K562 (cell line): ENCODE measurements at regions not wholly inside any gene's neighbourhood (a gene's known extent, or its start where the extent isn't known, plus 50 kb on each side); places are given as distances from the start of the nearest gene placed in this dataset.

ENCODE experiments used
- ATAC-seq: fragments of 200-7000 bp; cut with Tn5 transposase; 3 replicates; pipeline ENCODE4 v1.9.1; 2020; ENCODE audit warnings: moderate library complexity
- BruUV-seq: library from RNA; stranded (reverse); fragments of 400-500 nt; replicated peaks from 2 replicates; lab custom pipeline; 2021; lab: Mats Ljungman, UMichigan
- CTCF ChIA-PET: fragments of 300-600 bp; formaldehyde crosslinking; extraction: SDS; loops from one replicate; lab custom pipeline; 2021; ENCODE audit warnings: low intra/inter-chr PET ratio; lab: Yijun Ruan, JAX
- POLR2A ChIA-PET: fragments of 300-600, 350-650 bp; sonication (Branson Sonifier 250); formaldehyde crosslinking; extraction: SDS; loops from one replicate; lab custom pipeline; 2021; ENCODE audit warnings: antibody characterized with exemption, inconsistent platforms; lab: Yijun Ruan, JAX
- DNase-seq, 4 experiments: peaks; one replicate each; pipeline versions ENCODE4 v3.0.0 to v3.0.0-alpha.2; 2011 to 2018; ENCODE audit warnings: low spot score in 3 of 4, mixed read lengths in 3 of 4; ENCODE audit errors: extremely low read depth in 1 of 4
- FAIRE-seq: peaks from 2 replicates; lab custom pipeline; 2011; peaks lifted over from hg19 to GRCh38; lab: Jason Lieb, UNC
- H2AFZ ChIP-seq: 2 replicates; pipeline ENCODE4 v1.6.0; 2011; ENCODE audit warnings: low read depth, low read length, control low read depth, inconsistent platforms
- H3K27ac ChIP-seq: fragments of 200-600 bp; 3 replicates; pipeline ENCODE4 v1.8.0; 2011; ENCODE audit warnings: low read depth, mild to moderate bottlenecking, control low read depth, inconsistent platforms, low read length, moderate library complexity, mixed read lengths; ENCODE audit errors: extremely low read depth
- H3K27me3 ChIP-seq, 2 experiments: fragments of 300-600 bp in 1 of 2; 2 replicates in 1 of 2; 3 replicates in 1 of 2; pipeline versions ENCODE4 v1.6.0 to v1.8.0; 2011; ENCODE audit warnings: inconsistent platforms in 2 of 2, low read length in 2 of 2, mild to moderate bottlenecking in 1 of 2, mixed read lengths in 1 of 2, moderate library complexity in 1 of 2; ENCODE audit not compliant: control insufficient read depth in 2 of 2, insufficient read depth in 2 of 2
- H3K36me3 ChIP-seq: fragments of 300-600 bp; 3 replicates; pipeline ENCODE4 v1.8.0; 2011; ENCODE audit warnings: mild to moderate bottlenecking, low read length, inconsistent platforms; ENCODE audit not compliant: control insufficient read depth, insufficient read depth
- H3K4me1 ChIP-seq, 2 experiments: fragments of 200-600 bp in 1 of 2; replicated peaks in 1 of 2; 2 replicates in 1 of 2; 3 replicates in 1 of 2; pipeline versions ENCODE4 v1.5.1 to v1.8.0; 2011; ENCODE audit warnings: inconsistent platforms in 2 of 2, low read length in 2 of 2, mild to moderate bottlenecking in 1 of 2, mixed read lengths in 1 of 2, moderate library complexity in 1 of 2; ENCODE audit not compliant: control insufficient read depth in 2 of 2, insufficient read depth in 2 of 2
- H3K4me2 ChIP-seq: 2 replicates; pipeline ENCODE4 v1.6.1; 2011; ENCODE audit warnings: low read length, control low read depth, inconsistent platforms, mixed read lengths; ENCODE audit not compliant: insufficient read depth
- H3K4me3 ChIP-seq: fragments of 200-600 bp; sonication (generic), shearing (Covaris generic); 2 replicates; pipeline ENCODE4 v1.5.1; 2016; ENCODE audit warnings: control low read depth, inconsistent platforms
- H3K79me2 ChIP-seq: fragments of 200-600 bp; 3 replicates; pipeline ENCODE4 v1.8.0; 2011; ENCODE audit warnings: low read length, inconsistent platforms; ENCODE audit not compliant: control insufficient read depth, insufficient read depth
- H3K9ac ChIP-seq, 2 experiments: 2 replicates each; pipeline versions ENCODE4 v1.6.0 to v1.6.1; 2011; ENCODE audit warnings: low read depth in 2 of 2, low read length in 2 of 2, control low read depth in 1 of 2, inconsistent platforms in 1 of 2, mild to moderate bottlenecking in 1 of 2, mixed read lengths in 1 of 2; ENCODE audit not compliant: insufficient read depth in 1 of 2
- H3K9me1 ChIP-seq: one replicate; pipeline ENCODE4 v1.6.0; 2011; ENCODE audit warnings: inconsistent platforms, mild to moderate bottlenecking, low read length, moderate library complexity; ENCODE audit not compliant: control insufficient read depth, insufficient read depth
- H3K9me3 ChIP-seq: replicated peaks from 2 replicates; pipeline ENCODE4 v1.5.1; 2011; ENCODE audit warnings: low read depth, low read length, inconsistent platforms; ENCODE audit not compliant: control insufficient read depth, insufficient read depth
- H4K20me1 ChIP-seq: replicated peaks from 2 replicates; pipeline ENCODE4 v1.6.1; 2011; ENCODE audit warnings: low read length, inconsistent platforms, mixed read lengths; ENCODE audit not compliant: control insufficient read depth, insufficient read depth
- HDAC8 ChIP-seq: fragments of 450-650 bp; IDR thresholded peaks from 2 replicates; pipeline ENCODE4 v1.6.1; 2016; ENCODE audit warnings: mild to moderate bottlenecking, missing genetic modification characterization, moderate library complexity, missing compliant biosample characterization
- KLF10 ChIP-seq: fragments of 250-450 bp; sonication (Bioruptor Pico); IDR thresholded peaks from 2 replicates; pipeline ENCODE4 v1.6.1; 2021; ENCODE audit warnings: matching md5 sums
- PPARD ChIP-seq: fragments of 250-450 bp; sonication (Bioruptor Pico); IDR thresholded peaks from 2 replicates; pipeline ENCODE4 v1.8.0; 2022; ENCODE audit warnings: inconsistent platforms, mild to moderate bottlenecking, moderate library complexity
- TCF3 ChIP-seq: sonication (generic); formaldehyde crosslinking; IDR thresholded peaks from 2 replicates; pipeline ENCODE4 v1.4.0; 2020; ENCODE audit warnings: mild to moderate bottlenecking, missing genetic modification reagents
- ZNF592 ChIP-seq: fragments of 450-650 bp; IDR thresholded peaks from 2 replicates; pipeline ENCODE4 v1.6.1; 2017; ENCODE audit warnings: antibody characterized with exemption, mild to moderate bottlenecking
- WGBS: fragments of 100-300 bp; shearing (Covaris generic); methylation state at CpG from one replicate; pipeline ENCODE4 v1.1.6; 2016; ENCODE audit warnings: low coverage, mixed read lengths; ENCODE audit not compliant: insufficient coverage; ENCODE audit errors: missing lambda C conversion rate; 5-methylcytosine and 5-hydroxymethylcytosine counted together
- in situ Hi-C: fragments of 300-500 bp; cut with MboI; formaldehyde crosslinking; loops from 4 replicates; pipeline ENCODE4 v1.15.0; 2018; ENCODE audit warnings: inconsistent platforms, mixed read lengths
- intact Hi-C: fragments of 100-400 bp; cut with micrococcal nuclease; formaldehyde crosslinking; loops from 2 replicates; pipeline ENCODE4 v1.14.2; 2022

- no peaks in the 10 kb centered on the region for H3K79me2 ChIP-seq
- no peaks in the 10 kb centered on the region for H3K9me3 ChIP-seq
- no peak overlapping the region for H2AFZ ChIP-seq
- H3K9ac ChIP-seq: no peak overlapping the region
- WGBS: 0% methylated on average over 3 of the region's 5 CpGs
- H3K4me1 ChIP-seq: no peaks in the 10 kb centered on the region
- ChIA-PET CTCF (no interaction called here), POLR2A (no interaction called here)
- no peaks in the 10 kb centered on the region for H3K27me3 ChIP-seq
- no peak overlapping the region for H3K4me2 ChIP-seq
- DNase-seq (no peak), FAIRE-seq (no peak), ATAC-seq (no peak)
- H3K4me3 ChIP-seq: no peak overlapping the region
- TF ChIP-seq PPARD (no peak), KLF10 (CRISPR knock-in tag) (no peak), HDAC8 (no peak), ZNF592 (no peak), TCF3 (CRISPR knock-in tag) (no peak)
- no peaks in the 10 kb centered on the region for H3K9me1 ChIP-seq
- H3K36me3 ChIP-seq: no peaks in the 10 kb centered on the region
- H4K20me1 ChIP-seq: no peaks in the 10 kb centered on the region
- no TSS peak for BruUV-seq
- intact Hi-C loops (loop anchor here (5.0 kb wide), 1 partner anchor 1420 kb away; no protein-coding TSS in a partner anchor), in situ Hi-C loops (no loop called here)
- no peak overlapping the region for H3K27ac ChIP-seq
Measured at GRCh38 chr13:73837147-73837546, 297.1 kb downstream of the KLF12 start.
